ENCODE measurements at regions not wholly inside any gene's neighbourhood (a gene's known extent, or its start where the extent isn't known, plus 50 kb on each side); places are given as distances from the start of the nearest gene placed in this dataset.

DNA sequence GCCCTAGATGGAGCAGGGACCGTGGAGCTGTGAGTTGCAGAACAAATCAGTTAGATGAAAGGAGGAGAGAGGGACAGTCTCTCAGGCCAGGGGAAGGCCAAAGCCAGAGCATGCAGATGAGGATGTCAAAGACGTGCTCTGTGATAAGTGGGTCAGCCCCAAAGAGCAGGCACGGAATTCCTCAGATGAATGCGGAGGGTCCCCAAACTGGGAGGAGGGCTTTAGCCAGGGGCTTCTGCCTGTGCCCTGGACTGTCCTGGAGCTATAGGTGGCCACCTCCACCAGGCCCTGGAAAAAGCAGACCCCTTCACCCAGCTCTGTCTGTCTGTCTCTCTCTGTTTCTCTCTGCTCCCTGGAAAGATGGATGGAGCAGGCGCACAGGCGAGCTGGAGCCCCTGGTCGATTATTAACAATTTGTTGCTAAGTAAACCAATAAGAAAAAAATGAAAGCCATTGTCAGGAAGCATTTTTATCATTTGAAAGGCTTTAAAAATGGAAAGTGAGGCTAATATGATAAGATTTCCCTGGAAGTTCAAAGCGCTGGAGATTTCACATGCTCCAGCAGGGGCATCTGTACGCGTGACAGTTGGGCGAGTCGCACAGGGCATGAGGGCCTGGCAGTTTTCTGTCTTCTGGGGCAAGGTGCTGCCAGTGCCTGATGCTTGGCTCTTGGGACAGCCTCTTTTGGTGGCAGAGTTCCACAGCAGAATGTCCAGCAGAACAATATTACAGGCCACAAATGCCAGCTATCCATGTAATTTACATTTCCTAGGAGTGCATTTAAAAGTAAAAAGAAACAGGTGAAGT, 241.0 kb downstream of the GLI2 start:
- Histone ChIP-seq H3K4me3 (ENCODE audit: low read depth, low read length) (no peak overlapping the region), H3K27me3 (ENCODE audit: control insufficient read depth, insufficient read depth, low read length) (no peaks in the 10 kb centered on the region), H3K36me3 (ENCODE audit: control insufficient read depth, insufficient read depth, low read length) (peaks cover 40% of the 10 kb centered on the region)
- TF ChIP-seq, protein P1, sequence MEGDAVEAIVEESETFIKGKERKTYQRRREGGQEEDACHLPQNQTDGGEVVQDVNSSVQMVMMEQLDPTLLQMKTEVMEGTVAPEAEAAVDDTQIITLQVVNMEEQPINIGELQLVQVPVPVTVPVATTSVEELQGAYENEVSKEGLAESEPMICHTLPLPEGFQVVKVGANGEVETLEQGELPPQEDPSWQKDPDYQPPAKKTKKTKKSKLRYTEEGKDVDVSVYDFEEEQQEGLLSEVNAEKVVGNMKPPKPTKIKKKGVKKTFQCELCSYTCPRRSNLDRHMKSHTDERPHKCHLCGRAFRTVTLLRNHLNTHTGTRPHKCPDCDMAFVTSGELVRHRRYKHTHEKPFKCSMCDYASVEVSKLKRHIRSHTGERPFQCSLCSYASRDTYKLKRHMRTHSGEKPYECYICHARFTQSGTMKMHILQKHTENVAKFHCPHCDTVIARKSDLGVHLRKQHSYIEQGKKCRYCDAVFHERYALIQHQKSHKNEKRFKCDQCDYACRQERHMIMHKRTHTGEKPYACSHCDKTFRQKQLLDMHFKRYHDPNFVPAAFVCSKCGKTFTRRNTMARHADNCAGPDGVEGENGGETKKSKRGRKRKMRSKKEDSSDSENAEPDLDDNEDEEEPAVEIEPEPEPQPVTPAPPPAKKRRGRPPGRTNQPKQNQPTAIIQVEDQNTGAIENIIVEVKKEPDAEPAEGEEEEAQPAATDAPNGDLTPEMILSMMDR (IDR thresholded peaks at IDR 0.05; ENCODE audit: insufficient read depth, low read depth, low read length), result no peak
- CTCF ChIA-PET, result no interaction called here
- DNase-seq (ENCODE audit: low read depth), result no peak
- POLR2A ChIA-PET, result interaction anchor here (0.8 kb wide), 1 partner anchor 187 kb away, joined by 4 read pairs; no protein-coding TSS in a partner anchor

DNA sequence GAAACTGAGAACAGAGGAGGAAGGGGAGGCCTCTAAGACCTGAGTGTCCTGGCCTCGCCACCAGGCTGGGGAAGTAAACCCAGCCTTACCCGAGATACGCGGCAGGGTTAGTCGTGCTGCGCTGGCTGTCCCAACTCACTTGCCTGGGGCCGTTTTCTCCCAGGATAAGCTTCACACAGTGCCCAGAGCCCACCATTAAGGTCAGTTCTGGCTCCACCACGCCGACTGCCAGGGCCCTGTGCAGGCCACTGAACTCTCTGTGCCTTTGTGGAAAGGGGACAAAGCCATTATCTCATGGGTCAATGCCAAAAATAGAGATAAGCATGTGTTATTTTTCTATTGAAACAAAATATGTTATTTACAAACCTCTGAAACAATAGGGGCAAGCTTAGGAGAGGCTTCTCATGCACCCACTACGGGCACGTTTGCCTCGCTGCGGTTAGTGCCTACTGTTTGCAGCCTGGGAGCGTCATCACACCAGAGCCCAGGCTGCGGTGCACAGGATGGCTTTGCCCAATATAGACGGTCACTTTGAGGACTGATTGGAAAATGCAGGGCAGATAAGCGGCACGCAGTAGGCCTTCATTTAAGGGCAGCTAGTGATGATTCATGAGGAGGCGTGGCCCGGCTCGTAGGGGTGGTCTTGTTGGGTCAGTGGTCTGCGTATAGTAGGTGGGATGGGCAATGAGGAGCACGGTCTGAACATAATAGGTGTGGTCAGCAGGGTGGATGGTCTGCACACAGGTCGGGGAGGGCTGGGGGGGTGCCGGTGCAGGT, 242.1 kb downstream of the GLI2 start:
- TF ChIP-seq, protein P1 (IDR thresholded peaks at IDR 0.05; ENCODE audit: insufficient read depth, low read depth, low read length), result no peak
- no peak for DNase-seq (ENCODE audit: low read depth)
- H3K36me3 ChIP-seq (ENCODE audit: control insufficient read depth, insufficient read depth, low read length), result peaks cover 31% of the 10 kb centered on the region
- ChIA-PET POLR2A (no interaction called here), CTCF (interaction anchor here (0.7 kb wide), 1 partner anchor 19 kb away, joined by 3 read pairs; no protein-coding TSS in a partner anchor)
- H3K4me3 ChIP-seq (ENCODE audit: low read depth, low read length), result no peak overlapping the region
- no peaks in the 10 kb centered on the region for H3K27me3 ChIP-seq (ENCODE audit: control insufficient read depth, insufficient read depth, low read length)

DNA sequence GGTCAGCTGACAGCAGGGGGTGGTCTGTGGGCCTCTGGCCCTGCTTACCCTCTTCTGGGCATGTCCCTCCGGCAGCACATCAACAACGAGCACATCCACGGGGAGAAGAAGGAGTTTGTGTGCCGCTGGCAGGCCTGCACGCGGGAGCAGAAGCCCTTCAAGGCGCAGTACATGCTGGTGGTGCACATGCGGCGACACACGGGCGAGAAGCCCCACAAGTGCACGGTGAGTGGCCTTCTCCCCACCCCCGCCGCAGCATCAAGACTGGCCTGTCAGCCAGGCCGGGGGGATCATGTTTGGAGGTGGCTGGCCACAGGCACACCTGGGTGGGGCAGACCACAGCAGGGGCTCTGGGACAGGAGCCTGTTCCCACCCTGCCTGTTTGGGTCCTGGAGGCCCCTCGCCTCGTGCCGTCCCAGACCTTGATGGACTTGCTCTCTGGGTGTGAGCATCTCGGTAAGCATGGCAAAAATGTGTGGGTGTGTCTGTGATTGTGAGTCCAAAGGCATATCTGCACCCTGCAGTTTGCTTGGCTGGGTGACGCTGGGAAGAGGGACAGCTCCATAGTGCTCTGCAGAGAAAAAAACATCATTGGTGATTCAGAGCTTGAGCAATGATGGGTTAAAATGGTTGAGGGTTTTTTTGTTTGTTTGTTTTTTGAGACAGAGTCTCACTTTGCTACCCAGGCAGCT, 242.8 kb downstream of the GLI2 start:
- Histone ChIP-seq H3K36me3 (ENCODE audit: control insufficient read depth, insufficient read depth, low read length) (peaks cover 31% of the 10 kb centered on the region), H3K4me3 (ENCODE audit: low read depth, low read length) (no peak overlapping the region), H3K27me3 (ENCODE audit: control insufficient read depth, insufficient read depth, low read length) (no peaks in the 10 kb centered on the region)
- POLR2A ChIA-PET, result no interaction called here
- no peak for DNase-seq (ENCODE audit: low read depth)
- CTCF ChIA-PET, result no interaction called here
- TF ChIP-seq, protein P1 (IDR thresholded peaks at IDR 0.05; ENCODE audit: insufficient read depth, low read depth, low read length), result no peak

DNA sequence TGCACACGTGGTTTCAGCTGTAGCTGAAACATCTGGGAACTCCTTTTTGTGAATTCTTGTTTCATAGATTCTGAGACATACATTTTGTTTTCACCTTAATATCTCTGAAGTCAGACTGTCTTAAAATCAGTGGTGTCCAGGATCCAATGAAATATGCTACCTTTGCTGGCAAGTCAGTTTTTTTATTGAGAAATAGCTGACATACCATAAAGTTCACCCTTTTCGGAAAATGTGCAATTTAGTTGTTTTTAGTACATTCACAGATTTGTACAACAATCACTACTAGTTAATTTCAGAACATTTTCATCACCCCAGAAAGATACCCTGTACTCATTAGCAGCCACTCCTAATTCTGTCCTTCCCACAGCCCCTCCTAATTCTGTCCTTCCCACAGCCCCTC, 243.7 kb downstream of the GLI2 start:
- H3K27me3 ChIP-seq (ENCODE audit: control insufficient read depth, insufficient read depth, low read length), result no peaks in the 10 kb centered on the region
- H3K36me3 ChIP-seq (ENCODE audit: control insufficient read depth, insufficient read depth, low read length), result peaks cover 36% of the 10 kb centered on the region
- POLR2A ChIA-PET, result no interaction called here
- TF ChIP-seq, protein P1 (IDR thresholded peaks at IDR 0.05; ENCODE audit: insufficient read depth, low read depth, low read length), result no peak
- DNase-seq (ENCODE audit: low read depth), result no peak
- H3K4me3 ChIP-seq (ENCODE audit: low read depth, low read length), result no peak overlapping the region
- CTCF ChIA-PET, result no interaction called here

DNA sequence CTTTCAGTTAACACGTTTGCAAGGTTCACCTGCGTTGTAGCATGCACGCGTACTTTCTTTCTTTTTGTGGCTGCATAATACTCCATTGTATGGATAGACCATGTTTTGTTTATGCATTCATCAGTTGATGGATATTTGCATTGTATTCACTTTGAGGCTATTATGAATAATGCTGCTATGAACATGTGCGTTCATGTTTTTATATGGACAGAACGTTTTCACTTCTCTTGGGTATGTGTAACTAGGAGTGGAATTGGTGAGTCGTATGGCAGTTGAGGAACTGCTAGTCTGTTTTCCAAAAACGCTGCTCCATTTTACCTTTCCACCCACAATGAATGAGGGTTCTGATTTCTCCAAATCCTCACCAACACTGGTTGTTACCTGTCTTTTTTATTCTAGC, 244.3 kb downstream of the GLI2 start:
- DNase-seq (ENCODE audit: low read depth), result no peak
- POLR2A ChIA-PET, result no interaction called here
- H3K4me3 ChIP-seq (ENCODE audit: low read depth, low read length), result no peak overlapping the region
- TF ChIP-seq, protein P1 (IDR thresholded peaks at IDR 0.05; ENCODE audit: insufficient read depth, low read depth, low read length), result no peak
- CTCF ChIA-PET, result no interaction called here
- peaks cover 33% of the 10 kb centered on the region for H3K36me3 ChIP-seq (ENCODE audit: control insufficient read depth, insufficient read depth, low read length)
- no peaks in the 10 kb centered on the region for H3K27me3 ChIP-seq (ENCODE audit: control insufficient read depth, insufficient read depth, low read length)

All from BJ (cell line).